ENCODE measurements at regions not wholly inside any gene's neighbourhood (a gene's known extent, or its start where the extent isn't known, plus 50 kb on each side); places are given as distances from the start of the nearest gene placed in this dataset.

- TF ChIP-seq MYNN (CRISPR knock-in tag; IDR thresholded peaks at IDR 0.05; ENCODE audit: low read depth), result no peak
These were observed 106.7 kb downstream of the RAP2A start (continued) for GRCh38 chr13:97540696-97541095.

GRCh38 chr13:97542102-97542685, 108.2 kb downstream of the RAP2A start:
- Histone ChIP-seq H3K27me3 (ENCODE audit: control insufficient read depth in 1 of 2, insufficient read depth in 2 of 2, low read length in 2 of 2) (0 out of 5 replicates have a peak, but pooled peaks cover 0 to 6% of the 10 kb centered on the region in 2 experiments), H3K4me3 (replicated peaks in 1 of 3; ENCODE audit: insufficient read depth in 1 of 3, low read depth in 2 of 3, low read length in 3 of 3) (no peak overlapping the region), H3K9ac (ENCODE audit: insufficient read depth, low read depth, low read length) (no peak overlapping the region), H3K79me2 (ENCODE audit: insufficient read depth, low read length) (no peaks in the 10 kb centered on the region), H4K20me1 (ENCODE audit: insufficient read depth, low read length) (no peaks in the 10 kb centered on the region), H3K9me3 (ENCODE audit: low read length) (no peaks in the 10 kb centered on the region), H3K4me2 (ENCODE audit: low read depth, low read length) (no peak overlapping the region), H2AFZ (ENCODE audit: low read length) (no peak overlapping the region), H3K4me1 (ENCODE audit: insufficient read depth, low read length) (no peaks in the 10 kb centered on the region), H3K27ac (ENCODE audit: extremely low read length, insufficient read depth, low read length) (no peak overlapping the region), H3K36me3 (replicated peaks in 1 of 2; ENCODE audit: control insufficient read depth in 1 of 2, insufficient read depth in 2 of 2, low read length in 2 of 2) (no peaks in the 10 kb centered on the region)
- no peak for ATAC-seq
- DNase-seq (ENCODE audit: low spot score), result no peak
- ChIA-PET CTCF (ENCODE audit: low intra/inter-chr PET ratio, low total read pairs) (no interaction called here), POLR2A (no interaction called here)
- TF ChIP-seq TBX3 (IDR thresholded peaks at IDR 0.05; ENCODE audit: borderline replicate concordance) (no peak), JUN (CRISPR knock-in tag; IDR thresholded peaks at IDR 0.05) (no peak), ATF1 (CRISPR knock-in tag; IDR thresholded peaks at IDR 0.05) (no peak), ZXDC (CRISPR knock-in tag; IDR thresholded peaks at IDR 0.05) (no peak), PHF8 (CRISPR knock-in tag; IDR thresholded peaks at IDR 0.05) (no peak), NR2F1 (CRISPR knock-in tag; IDR thresholded peaks at IDR 0.05) (no peak), HINFP (CRISPR knock-in tag; IDR thresholded peaks at IDR 0.05; ENCODE audit: low read depth) (no peak), ZMYM3 (CRISPR knock-in tag; IDR thresholded peaks at IDR 0.05) (no peak), ZNF850 (CRISPR knock-in tag; conservative IDR thresholded peaks at IDR 0.05) (no peak), PAF1 (CRISPR knock-in tag; IDR thresholded peaks at IDR 0.05) (no peak), POGK (CRISPR knock-in tag; conservative IDR thresholded peaks at IDR 0.05) (no peak), ZFP82 (CRISPR knock-in tag; IDR thresholded peaks at IDR 0.05; ENCODE audit: borderline replicate concordance) (no peak), MNT (IDR thresholded peaks at IDR 0.05) (no peak), ZNF224 (CRISPR knock-in tag; IDR thresholded peaks at IDR 0.05) (no peak), CC2D1A (CRISPR knock-in tag; IDR thresholded peaks at IDR 0.05) (no peak)
- no TSS peak for BruUV-seq (replicated peaks)
- intact Hi-C loops (cut with micrococcal nuclease; ENCODE audit: unreplicated experiment) (no loop called here), in situ Hi-C loops (cut with HindIII; ENCODE audit: extremely low pct_ligation_motif_present, low pct_unique_long_range_greater_than_20kb) (no loop called here)
- no peak for FAIRE-seq
- 33% methylated on average over 4 of the region's 4 CpGs for WGBS (ENCODE audit: low lambda C conversion rate)
